ENCODE measurements at regions not wholly inside any gene's neighbourhood (a gene's known extent, or its start where the extent isn't known, plus 50 kb on each side); places are given as distances from the start of the nearest gene placed in this dataset.

GRCh38 chr4:79132826-79133225 is 193.0 kb downstream of the NAA11 start:
- TF ChIP-seq CTCF (IDR thresholded peaks at IDR 0.05; ENCODE audit: borderline replicate concordance, extremely low read depth, low read length, poor library complexity, severe bottlenecking): no peak
- TF ChIP-seq EZH2 (IDR thresholded peaks at IDR 0.05; ENCODE audit: borderline replicate concordance, low read depth, low read length, severe bottlenecking): no peak

Measured in DND-41 (cell line).